ENCODE measurements at regions not wholly inside any gene's neighbourhood (a gene's known extent, or its start where the extent isn't known, plus 50 kb on each side); places are given as distances from the start of the nearest gene placed in this dataset.

- ATAC-seq (no peak), DNase-seq (ENCODE audit: low spot score) (no peak)
These were observed 136.6 kb upstream of the FAM20C start for GRCh38 chr7:55690-56248.

- ATAC-seq (no peak), DNase-seq (ENCODE audit: low spot score) (no peak)
These were observed 136.0 kb upstream of the FAM20C start for GRCh38 chr7:56291-56913.

GRCh38 chr7:57071-57470 is 135.3 kb upstream of the FAM20C start:
- ATAC-seq: no peak
- no peak for DNase-seq (ENCODE audit: low spot score)

GRCh38 chr7:57482-58255 is 134.7 kb upstream of the FAM20C start:
- DNase-seq (ENCODE audit: low spot score) (peak; percentile 38), ATAC-seq (no peak)

- DNase-seq (ENCODE audit: low spot score) (peak; percentile 26), ATAC-seq (no peak)
These were observed 134.1 kb upstream of the FAM20C start for GRCh38 chr7:58316-58715.

DNA sequence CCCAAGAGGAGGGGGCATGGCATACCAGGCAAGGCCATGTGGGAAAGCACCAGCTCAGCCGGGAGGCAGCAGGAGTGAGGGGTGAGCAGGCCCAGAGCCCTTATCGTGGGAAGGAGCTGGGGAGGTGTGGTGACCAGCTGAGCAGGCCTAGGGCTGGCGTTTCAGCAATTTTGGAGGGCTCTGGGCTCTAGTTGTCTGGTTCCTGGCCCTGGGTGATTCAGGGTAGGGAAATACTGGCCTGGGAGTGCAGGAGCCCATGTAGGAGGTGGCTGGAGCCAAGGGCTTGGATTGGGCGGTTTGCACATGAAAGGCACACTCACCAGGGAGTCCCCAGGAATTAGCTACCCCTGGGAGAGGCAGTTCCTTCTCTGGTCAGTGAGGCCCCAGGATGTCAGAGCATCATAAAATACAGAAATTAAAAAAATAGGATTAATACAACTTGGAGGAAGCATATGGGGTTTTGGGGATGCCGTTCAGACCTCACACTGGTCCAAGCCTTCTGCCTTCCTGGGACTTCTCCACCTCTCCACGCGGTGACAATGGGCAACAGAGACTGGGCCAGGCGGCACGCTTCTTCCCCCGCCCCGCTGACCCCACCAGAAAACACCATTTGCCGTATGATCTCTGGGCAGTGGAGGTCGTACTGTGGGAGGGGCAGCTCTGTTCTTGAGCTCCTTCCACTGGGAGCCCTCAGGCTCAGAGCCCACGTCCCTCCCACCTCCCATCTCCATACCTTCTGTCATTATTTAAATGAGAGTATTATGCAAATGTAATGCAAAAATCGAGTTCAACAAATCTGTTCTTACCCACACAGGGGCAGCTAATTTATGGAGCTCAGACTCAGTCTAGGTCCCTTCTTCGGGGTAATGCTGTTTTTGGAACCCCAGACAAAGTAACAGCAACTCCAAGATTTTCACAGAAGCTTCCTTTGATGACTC is 133.0 kb upstream of the FAM20C start:
- DNase-seq (ENCODE audit: low spot score) (no peak), ATAC-seq (no peak)

GRCh38 chr7:60017-60675 is 132.2 kb upstream of the FAM20C start:
- no peak for DNase-seq (ENCODE audit: low spot score)
- no peak for ATAC-seq

GRCh38 chr7:60706-61105 is 131.7 kb upstream of the FAM20C start:
- ATAC-seq (no peak), DNase-seq (ENCODE audit: low spot score) (no peak)

- DNase-seq (ENCODE audit: low spot score) (no peak), ATAC-seq (no peak)
These were observed 131.3 kb upstream of the FAM20C start for GRCh38 chr7:61111-61510.

DNA sequence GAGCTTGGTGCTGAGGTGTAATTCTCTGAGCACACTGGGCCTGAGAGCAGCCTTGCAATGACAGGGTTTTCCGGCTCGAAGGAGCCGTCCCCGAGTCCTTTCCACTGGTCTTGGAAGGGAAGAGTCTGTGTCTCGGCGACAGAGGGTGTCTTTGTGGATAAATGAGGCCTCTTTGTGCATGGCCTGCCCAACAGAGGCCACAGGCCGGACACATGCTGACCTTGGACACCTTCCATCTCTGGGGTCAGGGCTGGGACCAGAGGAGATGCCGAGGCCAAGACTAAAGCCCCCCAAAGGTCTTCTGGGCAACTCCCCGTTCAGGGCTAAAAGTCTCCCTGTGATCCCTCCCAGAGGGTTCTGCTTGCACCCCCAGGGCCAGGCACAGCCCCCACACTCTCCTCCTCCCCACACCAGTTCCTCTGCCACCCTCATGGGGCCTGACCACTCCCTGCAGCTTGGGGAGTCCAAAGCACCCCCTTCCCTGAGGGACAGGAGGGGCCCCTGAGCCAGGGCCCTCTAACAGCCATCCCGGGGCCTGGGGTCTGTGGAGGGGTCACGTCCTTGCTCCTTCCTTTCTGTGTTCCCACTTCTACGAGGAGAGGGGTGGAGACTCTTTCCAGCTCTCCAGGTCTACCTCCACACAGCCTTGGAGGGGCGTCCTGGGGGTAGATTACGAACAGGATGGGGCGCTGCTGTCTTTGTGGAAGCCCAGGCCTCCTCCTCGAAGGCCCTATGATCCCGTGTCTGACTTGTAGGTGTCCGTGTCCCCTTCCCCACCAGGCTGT is 130.6 kb upstream of the FAM20C start:
- no peak for DNase-seq (ENCODE audit: low spot score)
- ATAC-seq: no peak

DNA sequence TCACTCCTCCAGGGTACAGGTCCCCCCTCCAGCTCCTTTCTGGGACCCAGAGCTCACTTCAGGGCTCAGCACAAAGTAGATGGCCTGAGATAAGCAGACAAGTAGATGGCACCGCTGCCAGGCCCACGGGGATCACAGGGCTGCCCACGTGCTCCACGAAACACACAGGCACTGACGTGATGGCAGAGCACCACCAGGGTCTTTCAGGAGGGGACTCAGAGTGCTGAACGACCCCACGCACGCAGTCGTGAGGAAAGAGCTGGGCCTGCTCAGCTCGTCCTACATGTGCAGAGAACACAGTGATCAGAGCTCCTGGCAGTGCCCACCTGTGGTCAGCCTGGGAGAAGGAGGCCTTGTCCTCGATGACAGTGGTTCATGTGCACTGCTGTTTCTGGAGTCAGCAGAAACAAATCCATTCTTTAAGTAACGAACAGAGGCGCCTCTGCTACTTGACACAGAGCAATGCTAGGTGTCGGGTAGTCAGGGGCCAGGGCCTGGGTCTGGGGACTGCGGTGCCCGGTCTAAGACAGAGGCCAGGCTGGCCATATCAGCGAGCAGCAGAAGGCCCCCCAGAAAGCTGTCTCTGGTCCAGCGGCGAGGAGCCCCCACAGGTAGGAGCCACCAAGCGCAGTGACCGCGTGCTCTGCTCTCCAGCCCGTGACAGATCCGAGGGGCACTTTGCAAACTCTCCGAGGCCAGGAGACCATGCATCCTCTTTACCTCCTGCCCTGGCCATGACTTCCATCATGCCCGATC is 129.8 kb upstream of the FAM20C start:
- no peak for ATAC-seq
- no peak for DNase-seq (ENCODE audit: low spot score)

DNA sequence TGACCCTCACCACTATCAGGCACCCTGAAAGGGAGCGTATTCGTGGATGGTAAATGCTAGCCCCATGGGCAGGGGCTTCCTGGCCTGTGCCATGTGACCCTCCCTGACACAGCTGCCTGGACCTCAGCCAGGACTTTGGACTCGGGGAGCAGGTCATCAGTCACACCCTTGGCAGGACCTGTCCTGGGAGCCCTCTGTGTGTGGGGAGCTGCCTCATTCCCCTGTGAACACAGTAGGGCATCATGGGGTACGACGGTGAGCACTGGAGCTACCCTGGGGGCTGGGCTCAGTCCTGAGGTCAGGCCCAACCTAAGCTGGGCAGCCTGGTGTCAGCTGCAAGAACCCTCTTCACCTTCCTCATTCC is 129.3 kb upstream of the FAM20C start:
- no peak for ATAC-seq
- DNase-seq (ENCODE audit: low spot score): no peak

GRCh38 chr7:63521-64021 is 128.8 kb upstream of the FAM20C start:
- DNase-seq (ENCODE audit: low spot score) (no peak), ATAC-seq (peak; percentile 36)

GRCh38 chr7:64098-64915 is 128.1 kb upstream of the FAM20C start:
- DNase-seq (ENCODE audit: low spot score) (no peak), ATAC-seq (peak; percentile 66)

DNA sequence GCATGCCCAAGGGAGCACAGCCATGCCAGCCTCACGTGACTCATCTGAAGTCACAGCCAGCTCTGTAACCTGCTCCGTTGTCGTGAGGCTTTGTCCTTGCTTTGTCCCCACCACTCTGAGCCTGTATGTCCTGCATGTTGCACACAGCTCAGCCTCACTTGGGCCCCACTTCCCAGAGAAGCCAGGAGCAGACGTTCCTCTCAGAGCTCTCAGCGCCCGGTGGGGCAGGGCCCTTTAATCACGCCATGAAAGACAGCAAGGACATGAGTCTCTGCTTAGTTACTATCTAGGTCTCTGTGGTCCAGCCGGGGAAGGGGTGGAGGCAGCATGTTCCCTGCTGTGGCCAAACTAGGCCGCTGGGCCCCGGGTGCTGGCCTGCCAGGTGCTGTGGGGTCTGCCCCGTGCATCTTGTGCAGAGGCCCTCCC is 127.4 kb upstream of the FAM20C start:
- ATAC-seq (no peak), DNase-seq (ENCODE audit: low spot score) (no peak)

GRCh38 chr7:65554-65953 is 126.8 kb upstream of the FAM20C start:
- ATAC-seq (no peak), DNase-seq (ENCODE audit: low spot score) (no peak)

- no peak for DNase-seq (ENCODE audit: low spot score)
- ATAC-seq: no peak
These were observed 126.1 kb upstream of the FAM20C start for GRCh38 chr7:66296-66695.

DNA sequence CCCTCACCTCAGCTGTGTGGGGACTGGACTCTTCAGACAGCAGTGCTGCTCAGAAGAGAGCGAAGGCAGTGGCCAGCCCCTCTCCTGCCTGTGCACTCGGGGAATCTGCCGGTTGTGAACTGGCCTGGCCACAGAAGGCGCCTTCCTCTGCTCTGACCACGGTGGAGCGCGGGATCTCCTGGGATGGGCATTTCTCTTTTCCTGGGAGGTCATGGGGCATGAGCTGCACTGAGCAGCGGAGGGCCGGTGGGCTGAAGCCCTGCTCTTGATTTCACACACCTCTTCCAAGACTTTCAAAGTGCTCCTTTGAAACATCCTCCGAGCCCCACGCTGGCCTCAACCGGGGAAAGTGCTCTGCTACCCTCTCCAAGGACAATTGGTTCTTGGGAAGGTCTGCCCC is 125.6 kb upstream of the FAM20C start:
- ATAC-seq (no peak), DNase-seq (ENCODE audit: low spot score) (no peak)

All from left lobe of liver (tissue), 2 donors.